GM03348 (cell line): ENCODE measurements at regions not wholly inside any gene's neighbourhood (a gene's known extent, or its start where the extent isn't known, plus 50 kb on each side); places are given as distances from the start of the nearest gene placed in this dataset.
"Not testable (repeated sequence)": the region's sequence is repeated elsewhere in the genome, so short reads cannot be mapped to it uniquely, and the experiment has no call there.

Experiments used
- DNase-seq: peaks from one replicate; pipeline ENCODE4 v3.0.0; 2012; ENCODE audit warnings: low spot score

GRCh38 chr2:111401270-111402140 lies 280.8 kb downstream of the BCL2L11 start:
- DNase-seq: not testable (repeated sequence)

GRCh38 chr2:111402450-111402849 lies 281.7 kb downstream of the BCL2L11 start:
- DNase-seq: not testable (repeated sequence)

DNA sequence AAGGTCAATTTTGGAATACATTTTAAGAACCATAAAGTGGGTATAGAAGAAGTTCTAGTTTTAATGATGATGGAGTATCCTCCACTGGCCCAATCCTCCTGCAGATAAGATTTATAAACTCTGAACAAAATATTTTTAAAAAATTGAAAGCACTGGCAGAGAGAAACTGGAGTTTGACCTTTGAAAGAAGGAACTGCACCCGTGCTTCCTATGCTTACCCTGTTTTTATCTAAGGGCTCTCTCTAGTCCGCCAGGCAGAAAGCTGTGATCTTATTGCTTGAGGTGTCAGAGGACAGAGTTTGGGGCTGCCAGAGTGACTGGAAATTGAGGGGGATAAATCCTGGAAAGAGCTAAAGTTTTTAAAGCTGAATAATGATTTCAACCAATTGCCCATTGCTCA lies 282.6 kb downstream of the BCL2L11 start:
- not testable (repeated sequence) for DNase-seq

GRCh38 chr2:111406616-111407015 lies 285.9 kb downstream of the BCL2L11 start:
- DNase-seq: not testable (repeated sequence)

DNA sequence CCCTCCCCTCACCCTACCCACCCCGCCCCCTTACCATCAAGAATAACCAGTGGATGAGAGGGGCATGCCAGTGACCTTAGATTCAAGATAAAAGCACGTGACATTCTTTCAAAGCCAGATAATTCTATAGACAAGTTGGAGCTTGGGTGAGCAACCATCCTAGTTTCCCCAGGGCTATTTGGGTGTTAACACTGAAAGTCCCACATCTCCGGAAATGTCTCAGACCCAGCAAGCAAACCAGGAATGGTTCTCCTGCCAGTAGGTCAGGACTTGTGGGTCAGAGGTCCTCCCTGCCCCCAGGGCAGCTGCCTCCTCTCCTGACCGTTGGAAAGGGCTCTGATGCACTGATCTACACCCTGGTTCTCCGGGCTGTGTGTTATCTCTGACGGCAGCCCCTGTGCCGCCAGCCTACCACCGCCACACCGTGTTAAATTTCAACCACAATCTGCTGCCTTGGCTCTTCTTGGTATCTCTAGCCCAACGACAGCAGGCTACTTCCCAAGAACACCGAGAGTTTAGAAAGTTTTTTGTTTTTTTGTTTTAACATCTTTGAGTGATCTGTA lies 287.0 kb downstream of the BCL2L11 start:
- not testable (repeated sequence) for DNase-seq

DNA sequence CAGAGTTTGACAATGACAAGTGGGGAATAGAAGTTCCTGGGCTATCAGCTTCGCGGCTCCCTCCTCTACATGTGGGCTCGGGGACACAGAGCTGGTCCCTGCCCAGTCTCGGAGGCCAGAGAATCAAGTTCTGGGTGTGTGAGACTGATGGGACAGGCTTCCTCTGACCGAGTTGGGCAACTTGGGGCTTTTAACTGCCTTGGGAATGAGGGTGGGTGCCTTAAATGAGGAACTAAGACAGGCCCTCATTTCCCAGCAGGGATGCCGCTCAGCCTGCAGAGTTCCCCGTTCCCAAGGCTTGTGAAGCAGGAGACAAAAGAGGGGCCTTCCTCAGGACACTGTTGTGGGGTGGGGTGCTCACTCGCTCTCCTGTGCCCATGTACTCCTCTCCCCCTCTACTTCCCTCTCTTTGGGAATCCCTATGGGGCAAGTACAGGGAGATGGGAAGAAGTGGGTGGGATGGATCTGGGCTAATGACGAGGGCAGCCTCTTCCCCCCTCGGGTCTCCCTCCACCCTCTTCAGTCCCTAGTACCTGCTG lies 290.2 kb downstream of the BCL2L11 start:
- DNase-seq: not testable (repeated sequence)

DNA sequence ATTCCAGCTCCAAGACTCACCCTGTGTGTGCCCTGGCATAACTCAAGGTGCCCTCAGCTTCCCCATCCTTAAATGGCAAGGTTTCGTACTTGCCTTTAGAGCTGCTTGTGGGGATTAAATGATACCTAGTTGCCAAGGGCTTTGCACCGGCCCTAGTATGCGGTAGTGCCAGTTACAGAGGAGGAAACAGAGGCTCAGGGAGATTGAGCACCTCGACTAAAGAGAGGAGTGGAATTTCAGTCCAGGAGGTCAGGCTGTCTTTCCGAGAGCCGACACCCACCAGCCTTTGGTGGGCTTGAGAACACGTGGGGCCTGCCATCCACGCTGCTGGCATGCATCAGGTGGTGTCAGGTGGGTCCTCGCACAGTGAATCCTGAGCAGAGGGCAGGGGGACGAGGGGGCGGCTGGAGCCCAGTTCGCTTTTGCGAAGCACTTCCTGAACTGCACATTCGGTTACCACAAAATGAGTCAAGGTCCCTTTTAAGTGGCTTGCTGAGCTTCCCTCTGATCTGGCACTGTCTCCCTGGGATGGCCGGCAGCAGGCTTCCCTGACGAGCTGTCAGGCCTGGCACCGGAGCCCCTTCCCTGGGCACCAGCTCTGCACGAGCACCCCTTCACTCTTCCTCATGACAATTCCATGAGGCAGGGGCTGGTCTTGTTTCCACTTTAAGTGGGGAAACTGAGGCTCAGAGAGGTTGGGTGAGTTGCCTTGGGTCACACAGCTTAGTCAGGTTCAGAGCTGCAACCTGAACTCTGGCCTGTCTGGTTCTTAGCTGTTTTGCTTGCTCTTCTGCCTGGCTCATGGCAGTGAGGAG lies 291.4 kb downstream of the BCL2L11 start:
- DNase-seq: not testable (repeated sequence)

GRCh38 chr2:111412841-111413650 lies 292.3 kb downstream of the BCL2L11 start:
- not testable (repeated sequence) for DNase-seq

GRCh38 chr2:111413950-111414349 lies 293.2 kb downstream of the BCL2L11 start:
- not testable (repeated sequence) for DNase-seq

GRCh38 chr2:111415765-111416743 lies 295.3 kb downstream of the BCL2L11 start:
- DNase-seq: not testable (repeated sequence)

GRCh38 chr2:111417026-111417425 lies 296.3 kb downstream of the BCL2L11 start:
- DNase-seq: not testable (repeated sequence)

GRCh38 chr2:111418091-111418875 lies 297.6 kb downstream of the BCL2L11 start:
- DNase-seq: not testable (repeated sequence)

DNA sequence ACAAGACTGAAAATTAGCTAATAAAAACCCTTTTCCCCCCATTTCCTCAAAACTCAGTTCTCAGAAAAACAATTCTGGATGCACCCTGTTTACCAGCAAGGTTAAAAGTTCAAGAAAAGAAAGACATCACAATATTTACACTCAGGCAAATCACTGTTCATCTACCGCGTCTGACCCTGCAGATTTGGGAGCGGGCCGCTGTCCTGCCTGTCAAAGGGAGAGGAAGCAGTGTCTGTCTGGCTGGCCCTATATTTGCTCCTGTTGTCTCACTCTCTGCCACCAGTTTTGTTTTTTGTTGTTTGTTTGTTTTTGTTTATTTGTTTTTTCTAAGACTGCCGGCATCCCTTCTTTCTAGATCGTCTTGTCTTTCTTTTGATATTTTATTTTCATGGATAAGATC lies 299.4 kb downstream of the BCL2L11 start:
- not testable (repeated sequence) for DNase-seq

DNA sequence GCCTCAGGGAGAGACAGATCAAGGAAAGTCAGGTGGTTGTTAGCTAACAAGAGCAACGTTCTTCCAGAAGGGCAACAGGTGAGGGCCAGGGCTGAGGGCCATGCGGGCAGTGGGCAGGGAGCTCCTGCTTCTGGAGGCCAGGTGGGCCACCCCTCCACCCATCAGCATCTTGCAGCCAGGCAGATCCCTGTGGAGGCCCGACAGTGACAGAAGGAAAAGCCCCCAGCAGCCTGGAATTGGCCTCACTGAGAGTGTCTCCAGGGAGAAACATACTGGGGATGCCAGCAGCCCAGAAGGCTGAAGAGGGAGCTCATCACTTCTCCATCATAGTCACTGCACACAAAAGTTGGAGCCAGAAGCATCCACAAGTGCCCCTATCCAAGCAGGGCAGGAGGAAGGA lies 300.1 kb downstream of the BCL2L11 start:
- not testable (repeated sequence) for DNase-seq

DNA sequence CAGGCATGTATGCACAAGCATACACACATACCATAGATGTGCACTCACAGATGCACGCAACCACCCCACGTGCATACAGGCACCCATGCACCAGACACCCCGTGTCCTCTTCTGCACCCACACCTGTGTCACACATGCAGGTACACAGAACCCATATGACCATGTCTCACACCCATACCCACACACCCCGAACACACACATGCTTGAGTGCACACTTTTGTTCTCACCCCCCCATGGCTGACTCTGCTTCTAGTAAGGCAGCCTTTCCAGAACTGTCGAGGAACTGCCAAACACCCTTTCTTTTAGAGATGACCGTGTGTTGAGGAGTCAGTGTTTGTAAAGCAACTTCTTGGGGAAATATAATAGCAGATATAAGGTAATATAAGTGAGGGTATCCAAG lies 301.2 kb downstream of the BCL2L11 start:
- DNase-seq: not testable (repeated sequence)

DNA sequence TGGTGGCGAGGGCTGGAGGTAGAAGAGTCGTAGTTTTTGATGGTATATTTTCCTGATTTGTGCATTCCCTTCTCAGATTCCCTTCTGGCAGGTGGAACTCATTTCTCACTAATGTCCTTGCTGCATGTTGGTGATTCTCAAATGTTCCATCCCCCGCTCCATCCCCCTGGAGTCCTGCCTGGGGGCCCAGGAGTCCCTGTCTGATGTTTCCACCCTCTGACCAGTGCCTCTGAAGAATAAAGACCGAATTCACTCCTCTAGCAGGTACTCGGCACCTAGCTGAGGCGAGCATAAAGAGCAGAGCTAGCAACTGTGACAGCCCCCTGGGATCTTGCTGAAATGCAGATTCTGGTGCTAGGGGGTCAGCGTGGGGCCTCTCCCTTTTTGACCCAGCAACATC lies 301.8 kb downstream of the BCL2L11 start:
- peak; percentile 3 for DNase-seq

DNA sequence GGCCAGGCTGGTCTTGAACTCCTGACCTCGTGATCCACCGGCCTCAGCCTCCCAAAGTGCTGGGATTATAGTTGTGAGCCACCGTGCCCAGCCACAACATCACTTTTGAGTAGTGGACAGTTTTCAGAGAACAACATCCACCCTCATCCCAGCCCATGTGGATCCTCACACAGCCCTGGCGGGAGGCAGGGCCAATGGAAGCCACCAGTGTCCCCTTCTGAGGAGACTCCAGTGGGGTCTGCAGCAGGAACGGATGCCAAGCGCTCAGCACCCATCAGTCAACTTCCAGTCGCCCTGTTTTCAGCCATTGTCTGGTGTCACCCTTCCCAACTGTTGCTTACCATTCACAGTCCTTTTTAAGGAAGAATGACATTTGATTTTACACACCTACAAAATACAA lies 302.5 kb downstream of the BCL2L11 start:
- not testable (repeated sequence) for DNase-seq

GRCh38 chr2:111424176-111424575 lies 303.5 kb downstream of the BCL2L11 start:
- not testable (repeated sequence) for DNase-seq

DNA sequence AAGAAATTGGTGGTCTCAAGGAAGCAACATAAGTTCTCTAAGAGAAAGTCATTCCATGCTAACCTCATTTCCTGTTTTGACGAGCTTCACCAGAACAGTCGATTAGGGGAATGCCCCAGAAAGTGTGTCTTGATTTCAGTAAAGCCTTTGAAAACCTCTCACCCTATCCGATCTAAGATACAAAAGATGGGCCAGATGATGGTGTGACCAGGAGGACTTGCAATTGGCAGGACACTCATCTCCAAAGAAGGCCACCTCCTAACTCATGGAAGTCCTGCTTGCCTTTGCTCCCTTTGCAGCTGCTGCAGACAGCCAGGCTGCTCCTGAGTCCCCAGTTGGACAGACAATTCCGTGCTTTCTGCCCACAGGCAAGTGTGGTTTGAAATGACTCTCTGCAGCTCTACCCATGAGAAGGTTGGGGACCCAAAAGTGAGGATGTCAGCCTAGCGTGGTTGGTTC lies 304.2 kb downstream of the BCL2L11 start:
- DNase-seq: not testable (repeated sequence)
